ENCODE measurements at regions not wholly inside any gene's neighbourhood (a gene's known extent, or its start where the extent isn't known, plus 50 kb on each side); places are given as distances from the start of the nearest gene placed in this dataset.
A peak's percentile ranks its signal among the peaks of the same experiment; 100 is the strongest.

DNA sequence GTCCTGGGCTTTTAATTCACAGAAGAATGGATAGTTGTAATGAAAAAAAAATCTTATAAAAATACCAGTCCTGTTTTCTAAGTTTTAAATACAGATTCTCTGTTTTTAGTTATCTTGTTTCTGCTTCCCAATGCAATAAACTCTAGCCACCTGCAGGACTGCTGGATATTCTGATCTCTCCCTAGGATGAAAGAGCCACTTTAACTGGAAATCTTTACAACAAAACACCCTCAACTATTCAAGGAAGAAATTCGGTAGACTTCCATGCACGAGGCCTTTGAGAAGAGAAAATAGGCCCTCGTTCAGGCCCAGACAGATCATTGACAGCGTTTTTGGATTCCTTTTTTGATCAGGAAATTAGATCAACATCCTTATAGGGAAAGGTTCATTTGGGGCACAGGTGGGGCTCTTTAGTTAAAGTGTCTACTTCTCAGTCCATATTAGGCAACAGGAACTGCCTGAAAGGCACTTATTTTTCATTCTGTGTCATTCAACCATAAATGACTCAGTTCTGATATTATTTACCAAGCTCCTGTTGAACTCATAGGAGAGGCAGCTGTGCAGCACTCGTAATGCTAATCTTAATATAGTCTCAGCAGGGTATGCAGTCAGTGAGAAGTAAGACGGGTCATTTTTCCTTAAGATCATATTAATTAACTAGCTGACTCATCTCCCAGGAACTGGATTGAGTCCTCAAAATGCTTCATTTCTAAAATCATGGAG, 71.1 kb upstream of the ERRFI1 start:
- Histone ChIP-seq H3K27me3 (replicated peaks in 1 of 4; ENCODE audit: control insufficient read depth in 3 of 4, extremely low read depth in 1 of 4, insufficient read depth in 3 of 4, low read length in 3 of 4) (no peaks in the 10 kb centered on the region), H3K14ac (ENCODE audit: insufficient read length) (no peak overlapping the region), H3K27ac (ENCODE audit: low read depth, low read length) (no peak overlapping the region), H3K4me3 (ENCODE audit: extremely low read depth in 1 of 4, insufficient read depth in 2 of 4, low read depth in 3 of 4, low read length in 4 of 4) (no peak overlapping the region), H2BK15ac (ENCODE audit: low read length) (no peak overlapping the region), H2BK5ac (ENCODE audit: low read depth, low read length) (no peak overlapping the region), H2AK5ac (ENCODE audit: low read depth, low read length) (no peak overlapping the region), H3K18ac (ENCODE audit: extremely low read depth, low read length) (no peak overlapping the region), H4K91ac (replicated peaks; ENCODE audit: insufficient read length, low read length) (no peak overlapping the region), H4K20me1 (replicated peaks in 1 of 2; ENCODE audit: control insufficient read depth in 1 of 2, insufficient read depth in 2 of 2, low read length in 2 of 2) (no peaks in the 10 kb centered on the region), H3K56ac (replicated peaks; ENCODE audit: insufficient read length, low read depth, low read length) (no peak overlapping the region), H2BK12ac (ENCODE audit: low read depth, low read length) (no peak overlapping the region), H3K4ac (replicated peaks; ENCODE audit: insufficient read length, low read depth, low read length) (no peak overlapping the region), H3K36me3 (ENCODE audit: control insufficient read depth in 2 of 4, insufficient read depth in 4 of 4, low read length in 3 of 4) (no peaks in the 10 kb centered on the region), H3K23ac (ENCODE audit: insufficient read length) (no peak overlapping the region), H3K9me3 (ENCODE audit: insufficient read depth in 2 of 2, low read depth in 1 of 2, low read length in 1 of 2) (no peaks in the 10 kb centered on the region), H3K79me1 (ENCODE audit: low read depth, low read length) (no peaks in the 10 kb centered on the region), H4K8ac (ENCODE audit: extremely low read depth, insufficient read depth, low read length) (no peak overlapping the region), H4K5ac (ENCODE audit: insufficient read length, low read depth, low read length) (no peak overlapping the region), H2BK120ac (replicated peaks; ENCODE audit: low read depth, low read length) (no peak overlapping the region), H2AFZ (ENCODE audit: low read length) (peak overlapping the region; percentile 42; the same call in 1 of the 2 replicates), H2BK20ac (ENCODE audit: low read length) (no peak overlapping the region), H3K23me2 (ENCODE audit: low read depth, low read length) (no peaks in the 10 kb centered on the region), H3K9ac (replicated peaks in 1 of 4; ENCODE audit: extremely low read depth in 1 of 4, low read depth in 3 of 4, low read length in 3 of 4) (no peak overlapping the region), H3K79me2 (ENCODE audit: control insufficient read depth in 1 of 2, insufficient read depth in 2 of 2, low read length in 2 of 2) (no peaks in the 10 kb centered on the region), H3K4me2 (ENCODE audit: insufficient read depth in 1 of 2, low read depth in 2 of 2, low read length in 2 of 2) (no peak overlapping the region), H3K4me1 (replicated peaks in 1 of 4; ENCODE audit: control insufficient read depth in 3 of 4, insufficient read depth in 4 of 4, low read length in 3 of 4) (no peaks in the 10 kb centered on the region)
- 86% methylated on average over 6 of the region's 6 CpGs; no CpG with 5 or more reads in 1 of the 2 experiments for WGBS, 2 experiments (ENCODE audit: extremely low coverage in 1 of 2, insufficient coverage in 1 of 2, insufficient read length in 1 of 2, insufficient replicate concordance in 2 of 2, low coverage in 1 of 2, low lambda C conversion rate in 2 of 2, missing lambda C conversion rate in 1 of 2)
- POLR2A ChIA-PET (ENCODE audit: partially characterized antibody), result no interaction called here
- DNase-seq (ENCODE audit: low read depth in 1 of 2, low spot score in 2 of 2), result no peak
- no peak for FAIRE-seq
- CTCF ChIA-PET (ENCODE audit: partially characterized antibody), result interaction anchor here (0.6 kb wide), 1 partner anchor 60 kb away, joined by 3 read pairs; no protein-coding TSS in a partner anchor
- TF ChIP-seq YY1 (IDR thresholded peaks at IDR 0.05; ENCODE audit: low read depth, low read length) (no peak), RFX5 (IDR thresholded peaks at IDR 0.05; ENCODE audit: borderline replicate concordance, low read depth, low read length) (no peak), SRF (IDR thresholded peaks at IDR 0.05; ENCODE audit: low read depth, low read length) (peak; percentile 25; the same call in 1 of the 2 replicates)

Measured in H1 (cell line).